HG03342 (cell line): ENCODE measurements at regions not wholly inside any gene's neighbourhood (a gene's known extent, or its start where the extent isn't known, plus 50 kb on each side); places are given as distances from the start of the nearest gene placed in this dataset.

Source experiments
- ATAC-seq: cut with Tn5 transposase; IDR thresholded peaks from one replicate; pipeline ENCODE4 v1.9.1; 2021; ENCODE audit warnings: mild to moderate bottlenecking, moderate library complexity; ENCODE audit not compliant: unreplicated experiment

DNA sequence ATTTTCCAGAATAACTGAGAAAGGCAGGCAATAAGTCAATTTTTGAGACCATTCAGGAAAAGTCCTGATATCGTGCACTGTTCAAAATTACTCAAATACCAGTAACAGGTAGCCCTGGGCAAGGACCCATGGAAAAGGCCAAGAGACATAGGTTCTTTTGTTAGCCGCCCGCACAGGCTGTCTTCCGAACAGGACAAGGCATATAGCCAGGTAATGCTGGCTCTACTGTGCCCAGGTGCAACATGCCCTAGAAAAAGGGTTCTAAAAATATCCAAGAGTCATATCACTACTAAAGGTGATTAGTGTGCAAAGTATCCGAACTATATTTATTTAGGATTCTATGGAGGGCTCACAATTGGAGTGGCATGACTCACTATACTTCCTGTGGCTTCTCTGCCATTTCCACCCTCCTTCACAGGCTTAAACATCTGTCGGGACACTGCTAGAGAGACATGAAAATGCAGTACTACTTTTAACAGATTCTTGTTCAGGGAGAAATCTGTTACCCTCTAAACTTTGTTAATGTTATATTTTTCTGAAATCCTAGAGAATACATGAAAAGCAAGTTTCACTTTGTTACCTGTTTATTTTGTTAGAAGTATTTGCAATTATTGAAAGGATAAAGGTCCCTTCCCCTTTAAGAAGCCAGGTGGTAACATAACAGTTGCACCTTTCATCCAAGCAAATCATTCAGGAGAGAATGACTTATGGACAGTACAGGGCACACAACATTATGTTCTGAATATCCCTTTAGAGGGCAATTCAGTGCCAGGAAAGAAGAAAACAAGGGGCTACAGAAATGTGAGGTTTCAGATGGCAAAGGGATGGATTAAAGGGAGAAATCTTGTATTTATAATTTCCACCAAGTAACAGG lies 293.3 kb upstream of the THBS1 start:
- ATAC-seq = no peak

DNA sequence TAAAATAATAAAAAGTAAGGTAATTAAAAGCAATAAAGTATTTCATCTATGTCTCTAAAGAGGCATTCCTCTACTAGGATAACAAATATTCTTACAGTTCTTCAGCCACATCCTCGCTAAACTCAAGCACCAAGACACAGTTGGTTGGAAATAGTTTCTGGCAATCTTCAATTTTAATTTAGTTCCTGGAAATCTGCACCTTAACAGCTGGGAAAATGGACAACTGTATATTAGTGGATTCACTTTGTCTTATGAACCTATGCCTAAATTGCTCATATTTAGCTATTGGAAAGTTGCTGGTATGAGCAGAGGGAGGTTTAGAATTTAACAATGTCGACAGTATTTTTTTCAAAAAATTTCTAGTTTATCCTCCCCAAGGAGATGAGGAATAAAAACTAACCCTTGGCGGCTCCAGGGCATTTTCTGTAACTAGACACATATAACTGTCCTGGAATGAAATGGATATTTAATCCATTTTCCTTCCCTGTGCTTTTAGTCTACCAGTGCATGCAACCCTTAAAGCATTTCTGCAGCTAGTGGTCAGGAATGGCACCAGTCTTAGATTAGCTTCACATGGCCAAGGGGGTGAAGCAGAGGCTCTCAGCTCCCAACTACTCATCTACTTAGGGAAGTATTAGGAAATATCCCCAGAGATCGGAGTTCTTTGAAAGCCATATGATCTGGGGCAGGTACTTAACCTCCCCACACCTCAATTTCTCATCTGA lies 290.0 kb upstream of the THBS1 start:
- no peak for ATAC-seq

DNA sequence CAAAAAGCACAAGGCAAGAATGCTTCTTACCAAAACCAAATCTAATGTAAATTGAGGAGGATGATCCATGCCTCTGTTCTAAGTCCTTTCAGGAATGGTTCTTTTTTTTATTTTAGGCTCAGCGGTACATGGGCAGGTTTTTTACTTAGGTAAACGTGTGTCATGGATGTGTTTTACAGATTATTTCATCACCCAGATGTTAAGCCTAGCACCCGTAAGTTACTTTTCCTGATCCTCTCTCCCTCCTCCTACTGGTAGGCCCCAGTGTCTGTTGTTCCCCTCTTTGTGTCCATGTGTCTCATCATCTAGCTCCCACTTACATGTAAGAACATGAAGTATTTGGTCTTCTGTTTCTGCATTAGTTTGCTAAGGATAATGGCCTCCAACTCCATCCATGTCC lies 289.2 kb upstream of the THBS1 start:
- no peak for ATAC-seq

DNA sequence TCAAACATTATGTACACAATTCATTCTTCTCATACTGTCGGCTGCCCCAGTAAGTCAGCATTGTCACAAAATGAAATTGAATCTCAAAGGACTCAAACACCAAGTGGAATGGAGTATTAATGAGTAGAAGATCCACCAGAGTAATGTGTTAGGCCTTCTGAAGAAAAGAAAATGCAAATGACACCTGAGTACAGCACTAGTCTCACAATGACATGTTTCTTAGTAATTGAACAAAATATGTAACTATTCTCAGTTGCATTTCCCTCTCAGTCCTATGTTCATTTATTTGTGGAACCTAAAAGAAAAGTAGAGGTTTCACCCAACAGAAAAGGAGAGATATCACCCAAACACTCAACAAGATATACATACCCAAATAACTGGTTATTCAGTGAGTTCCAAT lies 283.9 kb upstream of the THBS1 start:
- no peak for ATAC-seq

DNA sequence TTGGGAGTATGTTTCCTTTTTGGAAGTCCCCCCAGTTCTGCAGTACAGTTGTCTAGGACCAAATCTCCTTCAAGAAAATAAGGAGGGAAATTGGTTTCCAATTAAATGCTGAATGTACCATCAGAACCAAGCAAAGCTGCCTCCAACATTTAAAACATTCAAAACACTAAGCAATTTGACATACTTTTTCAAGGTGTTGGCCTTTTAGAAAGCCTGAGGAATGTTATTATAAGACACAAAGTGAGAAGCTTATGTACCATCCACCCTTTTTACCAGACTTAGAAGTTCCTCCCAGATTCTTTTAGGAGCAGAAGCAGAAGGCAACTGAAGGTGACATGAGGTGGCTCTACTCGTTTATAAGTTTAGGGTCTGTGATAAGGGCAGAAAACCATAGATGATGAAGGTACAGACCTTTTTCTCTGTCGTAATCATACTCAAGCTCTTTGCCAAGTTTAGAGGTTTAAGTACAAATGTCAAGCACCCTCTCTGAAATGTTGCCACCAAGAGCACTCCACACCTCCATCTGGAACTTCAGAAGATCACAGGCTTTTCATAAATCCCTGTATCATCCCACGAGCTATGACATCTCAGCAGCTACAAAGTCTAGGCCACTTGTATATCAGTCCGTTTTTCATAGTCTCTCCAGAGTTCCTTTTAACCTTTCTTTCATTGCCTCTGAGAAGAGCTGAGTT lies 282.5 kb upstream of the THBS1 start:
- ATAC-seq = no peak

DNA sequence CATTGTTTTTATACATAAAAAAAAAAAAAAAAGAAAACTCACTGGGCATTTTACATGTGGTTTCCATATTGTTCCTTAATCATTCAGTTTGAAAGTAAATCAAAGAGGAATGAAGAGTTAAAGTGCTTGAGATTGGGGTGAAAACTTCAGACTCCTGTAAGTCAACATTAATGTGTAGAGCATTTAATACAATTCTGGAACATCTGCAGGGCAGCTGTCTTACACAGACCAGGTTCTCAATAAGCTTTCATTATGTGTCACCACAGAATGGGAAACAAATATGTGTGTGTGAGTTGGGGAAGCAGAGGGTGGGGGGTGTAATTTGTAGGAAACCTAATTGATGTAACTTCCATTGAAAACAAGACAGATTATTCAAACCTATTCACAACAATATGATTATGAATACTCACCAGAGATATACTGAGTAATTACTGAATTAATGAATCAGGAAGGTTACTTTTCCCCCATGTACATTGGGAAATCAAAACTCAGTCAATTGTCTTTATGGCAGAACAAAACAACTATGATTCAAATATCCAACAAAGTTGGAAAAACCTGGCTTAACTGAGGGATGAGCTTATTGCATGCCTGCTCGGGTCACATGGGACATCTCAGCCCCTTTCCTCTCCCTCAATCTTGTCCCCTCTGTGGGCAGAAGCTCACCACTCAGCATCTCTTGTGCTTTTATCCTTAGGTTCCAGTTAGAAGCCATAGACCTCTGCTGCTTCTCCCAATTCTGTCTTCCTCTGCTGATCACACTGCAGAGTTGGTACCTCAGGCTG lies 281.2 kb upstream of the THBS1 start:
- ATAC-seq = no peak

DNA sequence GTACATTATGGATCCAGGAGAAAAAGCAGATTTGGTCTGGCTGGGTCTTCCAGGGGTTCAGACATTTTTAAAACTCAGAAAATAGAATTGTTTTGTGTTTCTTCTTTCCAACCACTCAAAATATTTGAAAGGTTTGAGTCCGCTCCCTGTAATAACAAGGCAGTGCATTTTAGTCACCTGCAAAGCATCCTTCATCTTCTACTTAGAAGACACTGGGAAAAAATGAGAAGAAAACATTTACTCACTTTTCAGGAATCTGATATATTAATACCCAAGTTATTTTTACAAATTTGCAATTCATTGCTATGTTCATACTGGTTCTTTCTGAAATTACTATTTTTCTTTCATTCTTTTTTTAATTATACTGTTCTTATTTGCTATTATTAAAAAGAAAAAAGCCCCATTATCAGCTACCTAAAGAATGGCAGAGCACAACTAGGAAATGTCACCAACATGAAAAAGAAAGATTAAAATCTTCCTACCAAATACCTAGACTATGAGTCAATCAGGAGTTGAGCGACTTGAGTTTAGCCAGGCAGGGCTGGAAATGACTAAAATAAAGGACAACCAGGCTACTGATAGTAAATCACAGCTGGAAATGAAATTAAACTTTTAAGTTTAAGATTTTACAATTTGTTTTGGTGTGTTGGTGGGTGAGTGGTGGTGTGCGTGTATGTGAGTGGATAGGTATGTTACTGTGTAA lies 280.3 kb upstream of the THBS1 start:
- no peak for ATAC-seq

DNA sequence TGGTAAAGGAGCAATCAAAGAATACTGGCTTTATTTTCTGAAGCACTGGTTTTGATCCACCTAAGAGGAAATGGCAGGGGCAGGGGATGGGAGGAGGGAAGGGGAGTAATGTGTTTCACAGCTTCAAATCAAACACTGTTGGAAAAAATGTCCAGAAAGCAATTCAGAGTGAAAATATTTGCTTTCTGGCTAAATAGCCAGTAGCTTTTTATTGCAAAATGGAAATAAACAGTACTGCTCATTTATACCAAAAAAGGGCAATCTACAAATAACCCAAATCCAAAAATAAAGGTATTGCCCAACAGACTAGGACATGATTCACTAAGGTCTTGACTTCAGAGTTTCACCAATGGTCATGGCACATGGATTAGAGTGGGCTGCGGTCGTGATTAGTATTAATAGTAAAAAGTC lies 279.3 kb upstream of the THBS1 start:
- ATAC-seq = no peak

DNA sequence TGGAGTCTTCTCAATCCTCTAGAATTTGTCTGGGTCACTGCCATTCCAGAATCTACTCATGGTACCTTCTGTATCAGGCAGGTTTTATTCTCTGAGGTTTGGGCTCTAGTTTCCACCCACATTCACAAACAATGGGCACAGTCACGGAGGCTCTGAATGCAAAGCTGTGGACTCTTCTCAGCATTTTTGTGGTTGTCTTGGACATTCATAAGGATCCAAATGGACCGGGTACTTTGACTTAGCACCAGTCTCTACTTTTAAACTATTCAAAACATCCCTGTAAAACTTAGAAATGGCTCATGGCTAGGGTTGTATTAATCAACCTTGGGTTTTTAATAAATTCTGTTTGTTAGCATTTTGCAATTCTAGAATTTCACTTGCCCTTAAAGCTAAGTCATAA lies 277.9 kb upstream of the THBS1 start:
- ATAC-seq = no peak

DNA sequence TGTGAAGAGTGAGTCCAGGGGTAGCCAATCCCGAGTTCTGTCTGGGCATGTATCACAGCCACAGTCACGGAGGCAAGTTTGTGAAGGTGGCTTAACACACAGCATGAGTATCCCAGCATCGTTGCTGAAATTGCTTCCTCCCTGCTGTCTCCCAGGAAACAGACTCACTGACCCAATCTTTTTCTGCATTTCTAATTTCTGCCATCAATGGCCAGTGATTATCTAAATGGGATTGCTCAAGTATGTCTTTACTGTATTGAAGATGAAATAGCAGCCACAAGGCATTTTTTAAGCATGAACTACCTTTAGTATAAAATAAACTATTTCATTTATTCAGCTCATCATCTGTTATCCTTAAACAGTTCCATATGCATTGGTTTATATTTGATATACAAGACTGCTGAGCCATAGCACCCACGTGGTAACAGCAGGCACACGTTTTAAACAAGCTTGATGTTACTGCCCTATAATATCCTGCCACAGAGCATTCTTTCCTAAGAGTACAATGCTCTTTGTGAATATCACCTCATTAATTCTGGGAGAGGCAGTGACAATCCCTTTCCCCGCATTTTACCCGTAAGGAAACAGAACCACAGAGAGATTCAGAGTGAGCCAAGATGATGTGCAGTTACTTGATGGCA lies 276.6 kb upstream of the THBS1 start:
- ATAC-seq = no peak

DNA sequence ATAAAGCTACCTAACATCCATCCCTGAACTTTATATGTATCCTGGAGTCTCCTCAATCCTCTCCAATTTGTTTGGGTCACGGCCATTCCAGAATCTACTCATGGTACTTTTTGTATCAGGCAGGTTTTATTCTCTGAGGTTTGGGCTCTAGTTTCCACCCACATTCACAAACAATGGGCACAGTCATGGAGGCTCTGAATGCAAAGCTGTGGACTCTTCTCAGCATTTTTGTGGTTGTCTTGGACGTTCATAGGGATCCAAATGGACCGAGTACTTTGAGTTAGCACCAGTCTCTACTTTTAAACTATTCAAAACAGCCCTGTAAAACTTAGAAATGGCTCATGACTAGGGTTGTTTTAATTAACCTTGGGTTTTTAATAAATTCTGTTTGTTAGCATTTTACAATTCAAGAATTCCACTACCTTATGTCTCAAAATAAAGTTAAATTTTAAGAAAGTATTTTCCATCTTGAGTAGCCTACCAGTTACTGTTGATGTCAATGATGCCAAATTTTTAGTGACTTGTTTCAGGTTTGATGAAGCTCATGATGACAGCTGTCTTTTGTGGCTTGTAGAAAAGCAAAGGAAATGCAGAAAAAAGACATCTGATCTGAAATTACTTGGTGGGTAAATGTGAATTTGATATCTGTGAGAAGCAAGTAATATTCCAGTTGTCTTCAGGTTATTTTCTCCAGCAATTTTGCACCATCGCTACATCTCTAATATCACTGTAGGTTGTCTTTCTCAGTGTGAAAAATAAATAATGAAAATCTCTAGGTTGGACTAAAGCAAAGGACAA lies 275.7 kb upstream of the THBS1 start:
- ATAC-seq = no peak

DNA sequence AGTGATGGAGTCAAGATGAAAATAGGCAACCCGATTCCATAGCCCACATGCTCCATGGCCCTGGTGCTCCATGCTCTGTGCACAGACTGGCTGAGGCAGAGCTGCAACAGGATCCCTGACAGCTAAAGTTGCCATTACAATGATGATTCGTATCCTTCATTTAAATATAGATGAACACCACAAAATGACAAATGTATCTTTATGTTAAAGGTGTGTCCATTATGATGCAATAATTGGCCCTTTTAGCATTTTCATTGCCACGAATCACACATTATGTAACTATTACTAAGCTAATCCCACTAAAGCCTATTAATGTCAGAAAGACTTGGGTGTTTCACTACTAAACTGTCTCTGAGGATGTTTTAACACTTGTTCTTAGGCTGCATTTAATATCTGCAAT lies 270.2 kb upstream of the THBS1 start:
- ATAC-seq = no peak

DNA sequence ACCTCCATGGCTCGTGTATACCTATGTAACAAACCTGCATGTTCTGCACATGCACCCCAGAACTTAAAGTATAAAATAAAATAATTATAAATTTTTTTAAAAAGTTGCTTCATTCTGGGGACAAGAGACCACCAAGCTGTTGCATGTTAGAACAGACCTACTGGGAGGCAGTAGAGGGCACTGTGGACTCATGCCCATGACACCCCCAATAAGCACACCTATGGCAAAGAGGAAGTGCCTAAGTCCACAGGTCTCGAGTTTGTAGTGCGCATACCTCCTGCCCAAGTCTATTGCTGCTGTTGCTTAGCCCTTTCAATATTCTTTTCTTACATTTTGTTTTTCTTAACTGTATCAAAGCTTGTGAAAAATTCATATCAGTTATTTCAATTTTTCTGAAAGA lies 267.9 kb upstream of the THBS1 start:
- ATAC-seq = no peak

DNA sequence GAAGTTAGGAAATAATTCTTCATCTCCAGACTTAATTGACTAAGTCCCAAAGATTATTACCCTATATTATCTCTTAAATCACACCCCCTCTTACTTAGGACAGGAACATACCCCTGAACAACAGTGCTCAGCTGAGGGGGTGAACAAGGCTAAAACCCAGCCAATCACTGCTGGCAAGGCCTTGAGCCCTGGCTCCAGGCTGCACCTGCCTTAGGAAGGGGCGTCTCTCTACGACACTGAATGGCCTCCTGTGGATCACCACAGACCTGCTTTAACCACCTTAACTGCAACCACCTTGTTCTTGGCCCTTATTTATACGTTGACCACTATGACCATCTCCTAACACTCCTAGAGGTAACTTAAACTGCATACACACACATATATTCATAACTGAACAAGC lies 267.4 kb upstream of the THBS1 start:
- ATAC-seq = no peak

DNA sequence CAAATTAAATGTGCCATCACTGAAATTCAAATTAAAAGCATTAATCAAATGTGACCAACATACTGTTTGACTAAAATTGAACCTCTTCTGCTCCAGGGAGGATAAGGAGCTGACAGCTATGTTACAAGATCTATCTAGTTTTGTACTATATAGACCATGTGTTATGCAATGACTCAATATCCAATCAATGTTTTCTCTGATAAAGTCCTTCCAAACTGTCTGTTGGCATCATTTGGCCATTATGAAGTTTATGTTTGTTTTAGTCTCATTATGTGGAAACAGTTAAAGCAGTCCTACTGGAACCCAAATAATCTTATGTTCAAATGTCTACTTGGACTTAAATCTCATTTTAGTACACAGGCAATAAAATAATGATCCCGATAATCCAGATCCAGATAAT lies 267.0 kb upstream of the THBS1 start:
- no peak for ATAC-seq

DNA sequence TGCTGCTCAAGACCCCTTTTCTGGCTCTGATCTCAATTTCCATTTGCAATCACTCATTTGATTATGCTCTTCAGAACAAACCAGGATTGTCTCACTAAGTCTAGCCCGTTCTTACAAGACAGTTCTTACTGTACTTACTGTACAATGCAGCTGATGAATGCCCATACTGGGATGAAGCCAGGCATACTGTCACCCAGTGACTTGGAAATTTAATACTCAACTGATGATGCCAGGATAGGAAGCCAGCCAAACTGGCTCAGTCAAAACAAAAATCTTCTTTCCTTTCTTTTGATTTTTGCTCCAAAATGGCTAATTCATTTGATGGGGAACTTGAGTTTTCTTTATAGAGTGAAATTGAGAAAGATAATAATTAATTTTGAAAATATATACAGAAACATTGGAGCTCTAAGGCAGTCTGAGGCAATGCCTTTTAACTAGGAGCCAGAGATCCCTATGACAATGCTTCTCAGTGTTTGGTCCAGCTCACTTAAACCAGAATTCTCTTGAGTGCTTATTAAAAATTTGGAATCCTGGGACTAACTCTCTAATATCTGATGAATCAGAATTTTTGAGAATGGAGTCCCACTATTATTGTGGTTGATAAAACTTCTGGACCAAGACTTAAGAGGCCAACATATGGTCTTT lies 265.6 kb upstream of the THBS1 start:
- no peak for ATAC-seq

DNA sequence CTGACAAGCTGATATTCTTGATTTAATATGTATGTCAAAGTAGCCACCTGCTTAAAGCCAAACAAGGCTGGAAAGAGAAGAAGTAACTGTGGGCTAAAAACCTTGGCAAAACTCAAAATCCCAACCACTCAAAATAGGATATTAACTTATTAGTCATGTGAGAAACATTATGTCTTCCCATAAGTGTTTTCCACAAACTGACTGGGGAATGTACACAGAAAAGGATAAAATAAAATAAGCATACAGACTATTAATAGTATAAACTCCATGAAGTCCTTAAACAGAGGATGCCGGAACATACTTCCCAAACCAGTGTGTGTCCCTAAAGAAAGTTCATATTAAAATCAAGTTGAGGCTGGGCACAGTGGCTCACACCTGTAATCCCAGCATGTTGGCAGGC lies 263.7 kb upstream of the THBS1 start:
- ATAC-seq = no peak

DNA sequence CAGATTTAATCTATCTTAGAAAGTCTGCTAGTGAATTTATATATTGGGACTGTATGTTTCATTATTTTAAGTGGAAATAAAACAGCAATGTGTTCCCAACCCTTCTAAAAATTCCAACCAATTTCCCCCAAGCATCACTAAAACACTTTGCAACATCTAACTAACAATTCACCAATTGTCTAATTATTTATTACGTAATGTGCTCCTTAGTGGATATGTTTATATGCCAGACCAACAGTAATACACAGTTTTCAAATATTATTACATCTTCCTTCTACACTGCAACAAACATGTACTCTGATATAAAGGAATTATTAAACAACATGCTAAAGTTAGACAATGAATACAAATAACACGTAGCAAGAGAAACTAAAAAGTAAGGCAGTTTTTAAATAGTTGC lies 262.6 kb upstream of the THBS1 start:
- ATAC-seq = no peak

DNA sequence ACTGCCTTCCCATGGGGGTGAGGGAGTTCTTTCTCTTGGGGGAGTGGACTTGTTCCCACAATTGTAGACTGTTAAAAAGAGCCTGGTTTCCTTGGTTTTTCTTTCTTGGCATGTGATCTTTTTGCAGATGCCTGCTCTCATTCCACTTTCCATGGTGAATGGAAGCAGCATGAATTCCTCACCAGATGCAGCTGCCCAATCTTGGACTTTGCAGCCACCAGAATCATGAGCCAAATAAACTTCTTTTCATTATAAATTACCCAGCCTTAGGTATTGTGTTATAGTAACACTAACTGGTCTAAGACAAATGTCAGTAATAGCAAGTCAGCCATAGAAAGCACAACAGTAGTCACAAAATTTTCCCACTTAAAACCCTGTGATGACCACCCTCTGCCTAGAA lies 260.5 kb upstream of the THBS1 start:
- ATAC-seq = no peak
